Keratinocyte (primary cell): ENCODE measurements at regions not wholly inside any gene's neighbourhood (a gene's known extent, or its start where the extent isn't known, plus 50 kb on each side); places are given as distances from the start of the nearest gene placed in this dataset.

Experiments
- CTCF ChIP-seq, 3 experiments: IDR thresholded peaks in 1 of 3; conservative IDR thresholded peaks in 1 of 3; optimal IDR thresholded peaks in 1 of 3; 2 replicates in 2 of 3; 3 replicates in 1 of 3; pipeline versions ENCODE3 to v1.5.1; 2011; ENCODE audit warnings: low read length in 3 of 3, mild to moderate bottlenecking in 3 of 3, moderate library complexity in 2 of 3, control low read depth in 1 of 3, inconsistent platforms in 1 of 3; ENCODE audit not compliant: insufficient read depth in 2 of 3; ENCODE audit errors: extremely low read depth in 1 of 3
- EZH2 ChIP-seq: IDR thresholded peaks from one replicate; pipeline ENCODE4 v1.6.1; 2012; ENCODE audit warnings: inconsistent platforms, mild to moderate bottlenecking, low read length, moderate library complexity

GRCh38 chr3:117102426-117102825 is 392.8 kb downstream of the TUSC7 start:
- TF ChIP-seq CTCF (optimal IDR thresholded peaks at IDR 0.05 in 1 of 3, IDR thresholded peaks at IDR 0.05 in 1 of 3, conservative IDR thresholded peaks at IDR 0.05 in 1 of 3; ENCODE audit: extremely low read depth in 1 of 3, insufficient read depth in 2 of 3, low read length in 3 of 3): no peak
- TF ChIP-seq EZH2: no peak
